ENCODE measurements at regions not wholly inside any gene's neighbourhood (a gene's known extent, or its start where the extent isn't known, plus 50 kb on each side); places are given as distances from the start of the nearest gene placed in this dataset.

DNA sequence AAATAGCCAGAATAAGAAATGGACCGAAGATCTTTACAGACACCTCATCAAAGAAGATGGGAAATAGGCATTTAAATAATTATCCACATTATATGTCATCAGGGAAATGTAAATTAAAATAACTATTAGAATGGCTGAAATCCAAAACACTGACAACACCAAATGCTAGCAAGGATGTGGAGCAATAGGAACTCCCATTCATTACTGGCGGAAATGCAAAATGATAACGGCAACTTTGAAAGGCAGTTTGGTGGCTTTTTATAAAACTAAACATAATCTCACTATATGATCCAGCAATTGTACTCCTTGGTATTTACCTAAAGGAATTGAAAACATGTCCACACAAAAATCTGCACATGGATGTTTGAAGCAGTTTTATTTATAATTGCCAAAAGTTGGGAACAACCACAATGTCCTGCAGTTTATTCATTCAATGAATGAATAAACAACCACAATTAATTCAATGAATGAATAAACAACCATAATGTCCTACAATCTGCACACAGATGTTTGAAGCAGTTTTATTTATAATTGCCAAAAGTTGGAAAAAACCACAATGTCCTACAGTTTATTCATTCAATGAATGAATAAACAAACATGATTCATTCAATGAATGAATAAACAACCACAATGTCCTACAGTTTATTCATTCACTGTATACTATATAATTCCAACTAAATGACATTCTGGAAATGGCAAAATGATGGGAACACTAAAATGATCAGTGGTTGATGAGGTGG, 117.6 kb upstream of the PCDH18 start:
- Histone ChIP-seq H2AK9ac (replicated peaks; ENCODE audit: low read depth, low read length, poor library complexity) (no peak overlapping the region), H4K91ac (ENCODE audit: insufficient read depth, low read depth, low read length) (no peak overlapping the region; the same call in 1 of the 2 replicates), H2BK20ac (ENCODE audit: low read depth, low read length) (peak overlapping the region; percentile 82), H3K18ac (ENCODE audit: low read depth, low read length) (no peak overlapping the region; the same call in 1 of the 2 replicates), H3K4me1 (ENCODE audit: control insufficient read depth, insufficient read depth, low read length) (peaks cover 5% of the 10 kb centered on the region; the same call in 1 of the 2 replicates), H2BK120ac (ENCODE audit: low read depth, low read length) (peak overlapping the region; percentile 89), H2BK15ac (ENCODE audit: low read depth, low read length) (peak overlapping the region; percentile 72; the same call in 2 of the 3 replicates), H2BK5ac (ENCODE audit: low read depth, low read length, poor library complexity, severe bottlenecking) (peak overlapping the region; percentile 78), H4K5ac (ENCODE audit: low read depth, low read length) (no peak overlapping the region), H3K27ac (ENCODE audit: insufficient read depth, low read length) (peak overlapping the region; percentile 74; the same call in 1 of the 2 replicates), H3K4me3 (ENCODE audit: insufficient read depth, low read depth, low read length) (no peak overlapping the region), H3K9ac (ENCODE audit: low read depth, low read length) (no peak overlapping the region), H4K20me1 (ENCODE audit: insufficient read depth, low read length) (no peaks in the 10 kb centered on the region), H2AFZ (replicated peaks; ENCODE audit: low read length, poor library complexity) (no peak overlapping the region), H2AK5ac (ENCODE audit: low read depth, low read length) (peak overlapping the region; percentile 88), H3K9me1 (ENCODE audit: insufficient read depth, low read length) (no peaks in the 10 kb centered on the region), H3K4ac (ENCODE audit: low read depth, low read length) (no peak overlapping the region), H3K56ac (ENCODE audit: extremely low read depth, insufficient read depth, low read length) (peak overlapping the region; percentile 23; the same call in 1 of the 2 replicates), H3K4me2 (ENCODE audit: low read depth, low read length) (no peak overlapping the region), H3K14ac (replicated peaks; ENCODE audit: low read depth, low read length) (no peak overlapping the region), H3K9me3 (ENCODE audit: control insufficient read depth, insufficient read depth, low read length) (no peaks in the 10 kb centered on the region), H3K27me3 (ENCODE audit: control insufficient read depth, insufficient read depth, low read length) (no peaks in the 10 kb centered on the region), H4K8ac (ENCODE audit: low read depth in 2 of 2, low read length in 2 of 2) (peak overlapping the region in 1 of 2 experiments; percentile 74; a peak in 2 of 4 replicates), H3K36me3 (ENCODE audit: control insufficient read depth, insufficient read depth, low read length) (no peaks in the 10 kb centered on the region), H3K23ac (ENCODE audit: low read depth, low read length) (no peak overlapping the region), H3K79me1 (ENCODE audit: low read depth in 1 of 2, low read length in 2 of 2) (no peaks in the 10 kb centered on the region)
- ATAC-seq (ENCODE audit: low read depth), result peak; percentile 53
- no TSS peak for BruUV-seq (replicated peaks)
- ChIA-PET CTCF (no interaction called here), POLR2A (ENCODE audit: unreplicated experiment) (interaction anchor here (3.1 kb wide), 1 partner anchor 118 kb away, joined by 19 read pairs; the partner anchor contains the start of gene PCDH18)
- no CpG with 5 or more reads among the region's 3 CpGs for WGBS, 2 experiments (ENCODE audit: extremely low coverage in 2 of 2, insufficient read length in 1 of 2)
- dilution Hi-C loops (cut with HindIII; ENCODE audit: low sequenced_read_pairs, unreplicated experiment) (no loop called here), intact Hi-C loops (cut with micrococcal nuclease) (loop anchor here (5.0 to 10.0 kb wide), 2 partner anchors 38 to 525 kb away; no protein-coding TSS in a partner anchor), in situ Hi-C loops (cut with MboI; ENCODE audit: low sequenced_read_pairs) (loop anchor here (10.0 kb wide), 1 partner anchor 115 kb away; the partner anchor contains the start of gene PCDH18)
- peak; percentile 66 for DNase-seq
- TF ChIP-seq RFX5 (IDR thresholded peaks at IDR 0.05; ENCODE audit: low read depth, low read length) (no peak), FOS (IDR thresholded peaks at IDR 0.05; ENCODE audit: low read depth, low read length) (peak; percentile 56; the same call in 1 of the 2 replicates)

Data from IMR-90 (cell line).